GM23338 (cell line): ENCODE measurements at regions not wholly inside any gene's neighbourhood (a gene's known extent, or its start where the extent isn't known, plus 50 kb on each side); places are given as distances from the start of the nearest gene placed in this dataset.

Experiments
- ATAC-seq: fragments of 200-7000 bp; cut with Tn5 transposase; 3 replicates; pipeline ENCODE4 v1.9.1; 2020
- DNase-seq: peaks from one replicate; pipeline ENCODE4 v3.0.0-alpha.2; 2015; ENCODE audit warnings: low spot score
- H2AFZ ChIP-seq: fragments of 200-600 bp; sonication (generic); 2 replicates; pipeline ENCODE4 v1.8.0; 2016; ENCODE audit warnings: antibody characterized with exemption, mild to moderate bottlenecking, moderate library complexity
- H3F3A ChIP-seq: fragments of 200-600 bp; sonication (generic); replicated peaks from 2 replicates; pipeline ENCODE4 v1.8.0; 2017; ENCODE audit warnings: antibody characterized with exemption, mixed run types, low read depth
- H3K27ac ChIP-seq: fragments of 200-600 bp; sonication (generic); 2 replicates; pipeline ENCODE4 v1.6.1; 2016; ENCODE audit warnings: low read depth
- H3K27me3 ChIP-seq: fragments of 200-600 bp; sonication (generic); 2 replicates; pipeline ENCODE4 v1.8.0; 2016; ENCODE audit warnings: mild to moderate bottlenecking, mixed run types, moderate library complexity; ENCODE audit not compliant: insufficient read depth
- H3K36me3 ChIP-seq: fragments of 200-600 bp; sonication (generic); 2 replicates; pipeline ENCODE4 v1.8.0; 2016; ENCODE audit warnings: mild to moderate bottlenecking; ENCODE audit not compliant: insufficient read depth
- H3K4me1 ChIP-seq: fragments of 200-600 bp; sonication (generic); 2 replicates; pipeline ENCODE4 v1.8.0; 2016; ENCODE audit warnings: mild to moderate bottlenecking, moderate library complexity; ENCODE audit not compliant: insufficient read depth
- H3K4me2 ChIP-seq: fragments of 200-600 bp; sonication (generic); 2 replicates; pipeline ENCODE4 v1.7.1; 2017; ENCODE audit warnings: mixed run types
- H3K4me3 ChIP-seq: fragments of 200-600 bp; sonication (generic); 2 replicates; pipeline ENCODE4 v1.6.1; 2016; ENCODE audit warnings: mixed run types
- H3K79me2 ChIP-seq: fragments of 200-600 bp; sonication (generic); replicated peaks from 2 replicates; pipeline ENCODE4 v1.8.0; 2017; ENCODE audit warnings: mild to moderate bottlenecking; ENCODE audit not compliant: insufficient read depth
- H3K9me2 ChIP-seq: fragments of 200-600 bp; sonication (generic); 2 replicates; pipeline ENCODE4 v1.8.0; 2017; ENCODE audit not compliant: insufficient read depth
- H4K20me1 ChIP-seq: fragments of 200-600 bp; sonication (generic); replicated peaks from 2 replicates; pipeline ENCODE4 v1.8.0; 2017; ENCODE audit warnings: mild to moderate bottlenecking; ENCODE audit not compliant: insufficient read depth
- H3K27ac Mint-ChIP-seq: 2 replicates; pipeline ENCODE4 v1.8.0; 2020; ENCODE audit warnings: inconsistent platforms, mild to moderate bottlenecking, moderate library complexity, mixed read lengths
- H3K27me3 Mint-ChIP-seq: 3 replicates; pipeline ENCODE4 v1.8.0; 2022; ENCODE audit warnings: low read depth, mild to moderate bottlenecking, moderate library complexity, mixed read lengths, inconsistent platforms; ENCODE audit not compliant: insufficient read depth, poor library complexity
- H3K36me3 Mint-ChIP-seq: 3 replicates; pipeline ENCODE4 v1.8.0; 2021; ENCODE audit warnings: low read depth, mild to moderate bottlenecking, inconsistent platforms, moderate library complexity, mixed read lengths
- H3K4me1 Mint-ChIP-seq: 3 replicates; pipeline ENCODE4 v1.8.0; 2020; ENCODE audit warnings: mild to moderate bottlenecking, inconsistent platforms, mixed read lengths
- H3K4me3 Mint-ChIP-seq: 3 replicates; pipeline ENCODE4 v1.8.0; 2021; ENCODE audit warnings: moderate library complexity, mild to moderate bottlenecking, inconsistent platforms, mixed read lengths
- H3K9me3 Mint-ChIP-seq: 3 replicates; pipeline ENCODE4 v1.8.0; 2020; ENCODE audit warnings: moderate library complexity, mild to moderate bottlenecking, inconsistent platforms, mixed read lengths
- CREB1 ChIP-seq: fragments of 250-450 bp; sonication (Bioruptor Pico); IDR thresholded peaks from 2 replicates; pipeline ENCODE4 v1.5.0; 2020; ENCODE audit warnings: low read depth, mild to moderate bottlenecking, moderate library complexity
- ETS1 ChIP-seq: IDR thresholded peaks from 2 replicates; pipeline ENCODE4 v1.6.1; 2016; ENCODE audit warnings: antibody characterized with exemption
- EZH2phosphoT487 ChIP-seq: fragments of 200-600 bp; sonication (generic); IDR thresholded peaks from one replicate; pipeline ENCODE4 v1.8.1; 2018; ENCODE audit warnings: antibody characterized with exemption; ENCODE audit not compliant: unreplicated experiment
- JUNB ChIP-seq: IDR thresholded peaks from one replicate; pipeline ENCODE4 v1.6.1; 2016; ENCODE audit warnings: antibody characterized with exemption; ENCODE audit not compliant: unreplicated experiment
- NANOG ChIP-seq: IDR thresholded peaks from 2 replicates; pipeline ENCODE4 v1.6.1; 2016; ENCODE audit warnings: antibody characterized with exemption, borderline replicate concordance
- POLR2AphosphoS5 ChIP-seq: IDR thresholded peaks from 2 replicates; pipeline ENCODE4 v1.6.1; 2016; ENCODE audit warnings: antibody characterized with exemption, low read depth
- REST ChIP-seq: IDR thresholded peaks from one replicate; pipeline ENCODE4 v1.6.1; 2018; ENCODE audit warnings: antibody characterized with exemption; ENCODE audit not compliant: unreplicated experiment
- STAT1 ChIP-seq: IDR thresholded peaks from one replicate; pipeline ENCODE4 v1.6.1; 2016; ENCODE audit warnings: antibody characterized with exemption; ENCODE audit not compliant: unreplicated experiment
- ZNF114 ChIP-seq: fragments of 250-450 bp; sonication (Bioruptor Pico); IDR thresholded peaks from 2 replicates; pipeline ENCODE4 v1.5.0; 2020; ENCODE audit warnings: mild to moderate bottlenecking, moderate library complexity
- ZNF331 ChIP-seq: fragments of 250-450 bp; sonication (Bioruptor Pico); IDR thresholded peaks from 2 replicates; pipeline ENCODE4 v1.5.0; 2020; ENCODE audit warnings: low read depth, mild to moderate bottlenecking, moderate library complexity
- TF ChIP-seq, protein P1 (sequence below), 2 experiments: fragments of 200-600 bp in 1 of 2; sonication (generic) in 1 of 2; conservative IDR thresholded peaks; 2 replicates each; pipeline versions ENCODE4 v1.5.1 to v1.6.1; 2016 to 2017; ENCODE audit warnings: antibody characterized with exemption in 2 of 2, low read depth in 2 of 2, mild to moderate bottlenecking in 2 of 2, moderate library complexity in 1 of 2

GRCh38 chr6:43934803-43935602 lies 165.0 kb downstream of the VEGFA start (continued):
- no peak for TF ChIP-seq ETS1

DNA sequence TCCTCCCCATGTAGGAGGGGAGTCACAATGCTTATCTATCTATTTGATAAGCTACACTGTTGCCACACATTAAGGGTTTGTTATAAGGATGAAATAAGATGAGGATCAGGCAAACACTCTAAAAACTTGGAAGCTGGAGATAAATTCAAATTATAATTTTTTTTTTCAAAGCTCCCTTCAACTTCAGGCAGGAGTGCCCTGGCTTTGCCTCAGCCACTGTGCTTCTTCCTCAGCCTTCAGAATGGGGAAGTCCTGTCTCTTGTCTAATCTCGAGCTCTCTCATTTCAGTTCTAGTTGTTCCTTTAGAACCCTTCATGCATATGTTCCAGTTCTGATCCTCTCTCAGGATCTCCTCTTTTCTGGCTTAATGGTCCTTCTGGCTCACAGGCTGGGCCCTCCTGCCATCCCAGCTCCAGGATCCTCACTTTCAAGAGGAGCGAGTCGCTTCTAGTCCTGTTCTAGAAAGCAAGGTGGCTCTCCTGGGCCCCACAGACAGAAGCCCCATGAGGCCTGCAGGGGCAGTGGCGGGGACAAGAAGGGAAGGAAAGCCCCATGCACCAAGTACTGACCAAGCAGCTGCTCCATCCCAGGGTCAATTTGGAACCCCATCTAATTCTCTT lies 164.3 kb downstream of the VEGFA start:
- H3K4me1 ChIP-seq: no peaks in the 10 kb centered on the region
- DNase-seq (no peak), ATAC-seq (no peak)
- H3K27me3 ChIP-seq: no peaks in the 10 kb centered on the region
- no peak overlapping the region for H3K4me3 ChIP-seq
- no peaks in the 10 kb centered on the region for H3K36me3 ChIP-seq
- Mint-ChIP-seq H3K27ac (no peak overlapping the region), H3K36me3 (no peaks in the 10 kb centered on the region; the same call in 2 of the 3 replicates), H3K27me3 (peaks cover 17% of the 10 kb centered on the region), H3K4me1 (peaks cover 12% of the 10 kb centered on the region), H3K9me3 (no peaks in the 10 kb centered on the region), H3K4me3 (no peak overlapping the region)
- H2AFZ ChIP-seq: no peak overlapping the region
- no peaks in the 10 kb centered on the region for H3K9me2 ChIP-seq
- H3K27ac ChIP-seq: no peak overlapping the region
- H3K79me2 ChIP-seq: no peaks in the 10 kb centered on the region
- no peak overlapping the region for H3K4me2 ChIP-seq
- no peak for TF ChIP-seq CREB1 (CRISPR knock-in tag)
- no peak for TF ChIP-seq REST
- TF ChIP-seq NANOG: no peak
- TF ChIP-seq ZNF114 (CRISPR knock-in tag): no peak
- no peak for TF ChIP-seq EZH2phosphoT487
- TF ChIP-seq POLR2AphosphoS5: no peak
- no peak for TF ChIP-seq ZNF331 (CRISPR knock-in tag)
- no peak for TF ChIP-seq JUNB
- no peak for TF ChIP-seq ETS1
- no peak for TF ChIP-seq STAT1
- TF ChIP-seq, protein P1, sequence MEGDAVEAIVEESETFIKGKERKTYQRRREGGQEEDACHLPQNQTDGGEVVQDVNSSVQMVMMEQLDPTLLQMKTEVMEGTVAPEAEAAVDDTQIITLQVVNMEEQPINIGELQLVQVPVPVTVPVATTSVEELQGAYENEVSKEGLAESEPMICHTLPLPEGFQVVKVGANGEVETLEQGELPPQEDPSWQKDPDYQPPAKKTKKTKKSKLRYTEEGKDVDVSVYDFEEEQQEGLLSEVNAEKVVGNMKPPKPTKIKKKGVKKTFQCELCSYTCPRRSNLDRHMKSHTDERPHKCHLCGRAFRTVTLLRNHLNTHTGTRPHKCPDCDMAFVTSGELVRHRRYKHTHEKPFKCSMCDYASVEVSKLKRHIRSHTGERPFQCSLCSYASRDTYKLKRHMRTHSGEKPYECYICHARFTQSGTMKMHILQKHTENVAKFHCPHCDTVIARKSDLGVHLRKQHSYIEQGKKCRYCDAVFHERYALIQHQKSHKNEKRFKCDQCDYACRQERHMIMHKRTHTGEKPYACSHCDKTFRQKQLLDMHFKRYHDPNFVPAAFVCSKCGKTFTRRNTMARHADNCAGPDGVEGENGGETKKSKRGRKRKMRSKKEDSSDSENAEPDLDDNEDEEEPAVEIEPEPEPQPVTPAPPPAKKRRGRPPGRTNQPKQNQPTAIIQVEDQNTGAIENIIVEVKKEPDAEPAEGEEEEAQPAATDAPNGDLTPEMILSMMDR (conservative IDR thresholded peaks at IDR 0.05; ENCODE audit: low read depth in 2 of 2): no peak
- H3F3A ChIP-seq: no peaks in the 10 kb centered on the region
- H4K20me1 ChIP-seq: no peaks in the 10 kb centered on the region
